ENCODE measurements at regions not wholly inside any gene's neighbourhood (a gene's known extent, or its start where the extent isn't known, plus 50 kb on each side); places are given as distances from the start of the nearest gene placed in this dataset.

GRCh38 chr5:54825005-54825404, 160.4 kb downstream of the ESM1 start:
- Histone ChIP-seq H3F3A (ENCODE audit: low read depth) (no peaks in the 10 kb centered on the region), H3K9ac (ENCODE audit: low read depth, low read length, poor library complexity, severe bottlenecking) (no peak overlapping the region), H3K27me3 (ENCODE audit: insufficient read depth, low read length, poor library complexity, severe bottlenecking) (no peaks in the 10 kb centered on the region), H3K79me2 (ENCODE audit: insufficient read depth, low read length) (no peaks in the 10 kb centered on the region), H3K36me3 (ENCODE audit: insufficient read depth, low read length) (no peaks in the 10 kb centered on the region), H3K4me2 (ENCODE audit: low read depth, low read length, poor library complexity, severe bottlenecking) (no peak overlapping the region), H3K9me2 (replicated peaks; ENCODE audit: low read depth, low read length) (no peaks in the 10 kb centered on the region), H4K20me1 (ENCODE audit: insufficient read depth, low read length, poor library complexity, severe bottlenecking) (no peaks in the 10 kb centered on the region), H2AFZ (ENCODE audit: low read length) (no peak overlapping the region), H3K4me1 (ENCODE audit: insufficient read depth, low read length, poor library complexity, severe bottlenecking) (no peaks in the 10 kb centered on the region), H3K9me3 (ENCODE audit: insufficient read depth, low read depth, low read length) (no peaks in the 10 kb centered on the region), H3K4me3 (ENCODE audit: low read length, poor library complexity, severe bottlenecking) (no peak overlapping the region)
- TF ChIP-seq CTCF (conservative IDR thresholded peaks at IDR 0.05; ENCODE audit: low read length) (no peak), EZH2phosphoT487 (IDR thresholded peaks at IDR 0.05; ENCODE audit: borderline replicate concordance) (no peak)

DNA sequence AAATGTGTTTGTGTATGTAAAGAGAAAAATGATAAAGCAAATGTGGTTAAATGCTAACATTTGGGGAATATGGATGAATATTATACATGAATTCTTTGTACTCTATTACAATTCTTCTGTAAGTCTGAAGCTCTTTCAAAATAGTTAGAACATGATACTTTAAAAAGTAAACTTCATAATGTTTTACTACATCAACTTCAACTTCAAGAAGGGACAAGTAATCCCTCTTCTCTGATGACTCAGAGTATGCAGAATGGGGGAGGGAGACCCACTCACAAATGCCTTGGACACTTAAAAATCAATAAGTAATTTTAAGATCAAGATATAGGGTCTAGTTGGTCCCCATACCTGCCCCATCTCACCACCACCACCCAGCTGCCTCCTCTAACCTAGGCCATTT, 162.4 kb downstream of the ESM1 start:
- Histone ChIP-seq H3K27me3 (ENCODE audit: insufficient read depth, low read length, poor library complexity, severe bottlenecking) (no peaks in the 10 kb centered on the region), H4K20me1 (ENCODE audit: insufficient read depth, low read length, poor library complexity, severe bottlenecking) (no peaks in the 10 kb centered on the region), H3F3A (ENCODE audit: low read depth) (no peaks in the 10 kb centered on the region), H3K36me3 (ENCODE audit: insufficient read depth, low read length) (no peaks in the 10 kb centered on the region), H3K4me2 (ENCODE audit: low read depth, low read length, poor library complexity, severe bottlenecking) (no peak overlapping the region), H3K4me1 (ENCODE audit: insufficient read depth, low read length, poor library complexity, severe bottlenecking) (no peaks in the 10 kb centered on the region), H3K9me3 (ENCODE audit: insufficient read depth, low read depth, low read length) (no peaks in the 10 kb centered on the region), H3K79me2 (ENCODE audit: insufficient read depth, low read length) (no peaks in the 10 kb centered on the region), H3K9me2 (replicated peaks; ENCODE audit: low read depth, low read length) (no peaks in the 10 kb centered on the region), H2AFZ (ENCODE audit: low read length) (no peak overlapping the region), H3K4me3 (ENCODE audit: low read length, poor library complexity, severe bottlenecking) (no peak overlapping the region), H3K9ac (ENCODE audit: low read depth, low read length, poor library complexity, severe bottlenecking) (no peak overlapping the region)
- TF ChIP-seq EZH2phosphoT487 (IDR thresholded peaks at IDR 0.05; ENCODE audit: borderline replicate concordance) = no peak
- TF ChIP-seq CTCF (conservative IDR thresholded peaks at IDR 0.05; ENCODE audit: low read length) = no peak

GRCh38 chr5:54822324-54822687, 163.1 kb downstream of the ESM1 start:
- no peaks in the 10 kb centered on the region for H3F3A ChIP-seq (ENCODE audit: low read depth)
- no peak overlapping the region for H3K9ac ChIP-seq (ENCODE audit: low read depth, low read length, poor library complexity, severe bottlenecking)
- no peaks in the 10 kb centered on the region for H3K79me2 ChIP-seq (ENCODE audit: insufficient read depth, low read length)
- H3K4me3 ChIP-seq (ENCODE audit: low read length, poor library complexity, severe bottlenecking) = no peak overlapping the region
- no peak overlapping the region for H2AFZ ChIP-seq (ENCODE audit: low read length)
- no peak for TF ChIP-seq CTCF (conservative IDR thresholded peaks at IDR 0.05; ENCODE audit: low read length)
- no peak for TF ChIP-seq EZH2phosphoT487 (IDR thresholded peaks at IDR 0.05; ENCODE audit: borderline replicate concordance)
- no peak overlapping the region for H3K4me2 ChIP-seq (ENCODE audit: low read depth, low read length, poor library complexity, severe bottlenecking)
- no peaks in the 10 kb centered on the region for H3K4me1 ChIP-seq (ENCODE audit: insufficient read depth, low read length, poor library complexity, severe bottlenecking)
- H4K20me1 ChIP-seq (ENCODE audit: insufficient read depth, low read length, poor library complexity, severe bottlenecking) = no peaks in the 10 kb centered on the region
- no peaks in the 10 kb centered on the region for H3K9me2 ChIP-seq (replicated peaks; ENCODE audit: low read depth, low read length)
- H3K9me3 ChIP-seq (ENCODE audit: insufficient read depth, low read depth, low read length) = no peaks in the 10 kb centered on the region
- no peaks in the 10 kb centered on the region for H3K27me3 ChIP-seq (ENCODE audit: insufficient read depth, low read length, poor library complexity, severe bottlenecking)
- no peaks in the 10 kb centered on the region for H3K36me3 ChIP-seq (ENCODE audit: insufficient read depth, low read length)

All from Loucy (cell line).